DOHH2 (cell line): ENCODE measurements at regions not wholly inside any gene's neighbourhood (a gene's known extent, or its start where the extent isn't known, plus 50 kb on each side); places are given as distances from the start of the nearest gene placed in this dataset.

ENCODE experiments used
- EZH2phosphoT487 ChIP-seq: fragments of 200-600 bp; sonication (generic); IDR thresholded peaks from 2 replicates; pipeline ENCODE4 v1.6.1; 2017; ENCODE audit warnings: borderline replicate concordance, mild to moderate bottlenecking, antibody characterized with exemption, low read length, moderate library complexity, mixed read lengths
- TF ChIP-seq, protein P1 (sequence below): fragments of 200-600 bp; sonication (generic); IDR thresholded peaks from one replicate; pipeline ENCODE4 v1.5.1; 2014; ENCODE audit warnings: antibody characterized with exemption, mild to moderate bottlenecking, low read depth, low read length; ENCODE audit not compliant: poor library complexity, severe bottlenecking

GRCh38 chr17:72068643-72069042, 52.2 kb upstream of the SOX9 start:
- TF ChIP-seq, protein P1, sequence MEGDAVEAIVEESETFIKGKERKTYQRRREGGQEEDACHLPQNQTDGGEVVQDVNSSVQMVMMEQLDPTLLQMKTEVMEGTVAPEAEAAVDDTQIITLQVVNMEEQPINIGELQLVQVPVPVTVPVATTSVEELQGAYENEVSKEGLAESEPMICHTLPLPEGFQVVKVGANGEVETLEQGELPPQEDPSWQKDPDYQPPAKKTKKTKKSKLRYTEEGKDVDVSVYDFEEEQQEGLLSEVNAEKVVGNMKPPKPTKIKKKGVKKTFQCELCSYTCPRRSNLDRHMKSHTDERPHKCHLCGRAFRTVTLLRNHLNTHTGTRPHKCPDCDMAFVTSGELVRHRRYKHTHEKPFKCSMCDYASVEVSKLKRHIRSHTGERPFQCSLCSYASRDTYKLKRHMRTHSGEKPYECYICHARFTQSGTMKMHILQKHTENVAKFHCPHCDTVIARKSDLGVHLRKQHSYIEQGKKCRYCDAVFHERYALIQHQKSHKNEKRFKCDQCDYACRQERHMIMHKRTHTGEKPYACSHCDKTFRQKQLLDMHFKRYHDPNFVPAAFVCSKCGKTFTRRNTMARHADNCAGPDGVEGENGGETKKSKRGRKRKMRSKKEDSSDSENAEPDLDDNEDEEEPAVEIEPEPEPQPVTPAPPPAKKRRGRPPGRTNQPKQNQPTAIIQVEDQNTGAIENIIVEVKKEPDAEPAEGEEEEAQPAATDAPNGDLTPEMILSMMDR: no peak
- no peak for TF ChIP-seq EZH2phosphoT487
